ENCODE measurements at regions not wholly inside any gene's neighbourhood (a gene's known extent, or its start where the extent isn't known, plus 50 kb on each side); places are given as distances from the start of the nearest gene placed in this dataset.
A peak's percentile ranks its signal among the peaks of the same experiment; 100 is the strongest.

DNA sequence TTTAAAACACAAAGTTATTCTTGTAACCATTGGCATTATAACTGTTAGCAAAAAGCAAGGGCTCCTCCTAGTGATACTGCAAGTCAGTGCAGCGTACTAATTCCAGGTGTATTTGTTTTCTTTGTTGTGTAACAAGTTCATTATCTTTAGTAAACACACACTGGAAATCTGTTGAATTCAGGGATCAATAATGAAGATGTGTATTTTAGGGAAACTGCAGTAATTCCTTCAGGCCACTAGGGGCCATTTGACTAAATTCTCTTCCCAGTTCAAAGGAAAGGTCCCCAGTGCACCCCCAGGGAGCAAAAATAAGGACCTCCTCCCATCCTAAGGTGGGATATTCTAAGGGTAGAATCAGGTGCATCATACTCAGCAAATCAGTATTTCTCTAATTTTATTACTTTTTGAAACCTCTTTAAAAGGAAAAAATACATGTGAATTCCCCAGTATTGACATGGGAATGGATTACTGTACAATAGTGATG, 158.6 kb upstream of the LYZL1 start:
- no peak overlapping the region for H3K27ac ChIP-seq (ENCODE audit: low read depth, low read length)
- intact Hi-C loops (cut with micrococcal nuclease) = loop anchor here (1.0 to 5.0 kb wide), 6 partner anchors 139 to 698 kb away; partner anchors contain the start of gene BAMBI
- H3K9me2 ChIP-seq (ENCODE audit: insufficient read depth) = no peaks in the 10 kb centered on the region
- H3K9me3 ChIP-seq (ENCODE audit: control insufficient read depth in 1 of 2, insufficient read depth in 1 of 2, low read depth in 1 of 2, low read length in 2 of 2) = no peaks in the 10 kb centered on the region
- ChIA-PET CTCF (interaction anchor here (1.0 to 1.6 kb wide), 3 partner anchors 454 to 502 kb away, joined by 3 to 10 read pairs (median 4); no protein-coding TSS in a partner anchor), POLR2A (interaction anchor here (1.2 kb wide), 1 partner anchor 466 kb away, joined by 4 read pairs; no protein-coding TSS in a partner anchor), RAD21 (ENCODE audit: low non-redundant PET in 1 of 2, low total read pairs in 2 of 2, uncharacterized antibody in 2 of 2, unreplicated experiment in 2 of 2) (interaction anchor here in 1 of 2 experiments (1.5 kb wide), 1 partner anchor 466 kb away, joined by 6 read pairs; no protein-coding TSS in a partner anchor)
- TF ChIP-seq POLR2AphosphoS5 (IDR thresholded peaks at IDR 0.05; ENCODE audit: low read depth, low read length) (no peak), ZNF274 (IDR thresholded peaks at IDR 0.05; ENCODE audit: low read depth, low read length) (no peak), TCF7L2 (IDR thresholded peaks at IDR 0.05; ENCODE audit: borderline replicate concordance, extremely low read depth, insufficient read depth, insufficient read length) (no peak), JUND (IDR thresholded peaks at IDR 0.05) (no peak), FOSL1 (IDR thresholded peaks at IDR 0.05; ENCODE audit: low read depth) (no peak), ELF1 (IDR thresholded peaks at IDR 0.05; ENCODE audit: borderline replicate concordance, low read depth) (no peak), CBX3 (IDR thresholded peaks at IDR 0.05; ENCODE audit: low read depth) (no peak), SIN3A (IDR thresholded peaks at IDR 0.05; ENCODE audit: low read depth) (no peak), RAD21 (IDR thresholded peaks at IDR 0.05; ENCODE audit: low read depth) (peak; percentile 82), EZH2 (IDR thresholded peaks at IDR 0.05) (no peak)
- TF ChIP-seq, protein P1, sequence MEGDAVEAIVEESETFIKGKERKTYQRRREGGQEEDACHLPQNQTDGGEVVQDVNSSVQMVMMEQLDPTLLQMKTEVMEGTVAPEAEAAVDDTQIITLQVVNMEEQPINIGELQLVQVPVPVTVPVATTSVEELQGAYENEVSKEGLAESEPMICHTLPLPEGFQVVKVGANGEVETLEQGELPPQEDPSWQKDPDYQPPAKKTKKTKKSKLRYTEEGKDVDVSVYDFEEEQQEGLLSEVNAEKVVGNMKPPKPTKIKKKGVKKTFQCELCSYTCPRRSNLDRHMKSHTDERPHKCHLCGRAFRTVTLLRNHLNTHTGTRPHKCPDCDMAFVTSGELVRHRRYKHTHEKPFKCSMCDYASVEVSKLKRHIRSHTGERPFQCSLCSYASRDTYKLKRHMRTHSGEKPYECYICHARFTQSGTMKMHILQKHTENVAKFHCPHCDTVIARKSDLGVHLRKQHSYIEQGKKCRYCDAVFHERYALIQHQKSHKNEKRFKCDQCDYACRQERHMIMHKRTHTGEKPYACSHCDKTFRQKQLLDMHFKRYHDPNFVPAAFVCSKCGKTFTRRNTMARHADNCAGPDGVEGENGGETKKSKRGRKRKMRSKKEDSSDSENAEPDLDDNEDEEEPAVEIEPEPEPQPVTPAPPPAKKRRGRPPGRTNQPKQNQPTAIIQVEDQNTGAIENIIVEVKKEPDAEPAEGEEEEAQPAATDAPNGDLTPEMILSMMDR (IDR thresholded peaks at IDR 0.05 in 2 of 3, conservative IDR thresholded peaks at IDR 0.05 in 1 of 3; ENCODE audit: borderline replicate concordance in 1 of 3, insufficient read depth in 1 of 3, low read depth in 2 of 3, low read length in 2 of 3) = peak; percentile 64 to 71 (median 69); a peak in 5 of 6 replicates
- TF ChIP-seq, protein P2, sequence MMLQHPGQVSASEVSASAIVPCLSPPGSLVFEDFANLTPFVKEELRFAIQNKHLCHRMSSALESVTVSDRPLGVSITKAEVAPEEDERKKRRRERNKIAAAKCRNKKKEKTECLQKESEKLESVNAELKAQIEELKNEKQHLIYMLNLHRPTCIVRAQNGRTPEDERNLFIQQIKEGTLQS (IDR thresholded peaks at IDR 0.05) = no peak
- H3K36me3 ChIP-seq (ENCODE audit: control insufficient read depth in 1 of 2, insufficient read depth in 2 of 2, low read length in 2 of 2) = no peaks in the 10 kb centered on the region
- no peak overlapping the region for H3K4me3 ChIP-seq (replicated peaks in 1 of 2; ENCODE audit: low read depth in 1 of 2, low read length in 2 of 2)
- H3K79me2 ChIP-seq (ENCODE audit: insufficient read depth, low read length) = no peaks in the 10 kb centered on the region
- ATAC-seq = peak; percentile 72
- peak overlapping the region; percentile 1 for H2AFZ ChIP-seq (ENCODE audit: low read depth, low read length, poor library complexity, severe bottlenecking)
- H4K20me1 ChIP-seq (ENCODE audit: insufficient read depth) = no peaks in the 10 kb centered on the region
- peak; percentile 49 for DNase-seq (ENCODE audit: low read depth, low spot score)
- no peaks in the 10 kb centered on the region; a peak in 1 of 4 replicates for H3K4me1 ChIP-seq (ENCODE audit: control insufficient read depth in 1 of 2, insufficient read depth in 2 of 2, low read length in 2 of 2)
- peaks cover 10% of the 10 kb centered on the region for H3K27me3 ChIP-seq (ENCODE audit: insufficient read depth, low read length)
- H3K9ac ChIP-seq (ENCODE audit: low read length) = no peak overlapping the region
- H3K4me2 ChIP-seq (ENCODE audit: low read length) = no peak overlapping the region
- BruUV-seq (replicated peaks) = no TSS peak

All from HCT116 (cell line).